Neural progenitor cell (in vitro differentiated cells): ENCODE measurements at regions not wholly inside any gene's neighbourhood (a gene's known extent, or its start where the extent isn't known, plus 50 kb on each side); places are given as distances from the start of the nearest gene placed in this dataset.

Experiments
- CTCF ChIP-seq: fragments of 200-600 bp; sonication (generic); IDR thresholded peaks from 2 replicates; pipeline ENCODE4 v1.5.1; 2017; ENCODE audit warnings: antibody characterized with exemption, mild to moderate bottlenecking
- EZH2 ChIP-seq: fragments of 200-600 bp; sonication (generic); IDR thresholded peaks from 2 replicates; pipeline ENCODE4 v1.6.1; 2017; ENCODE audit warnings: antibody characterized with exemption, mild to moderate bottlenecking, moderate library complexity

- TF ChIP-seq CTCF (no peak), EZH2 (no peak)
These were observed 130.8 kb downstream of the FAT4 start for GRCh38 chr4:125445525-125445924.
